HepG2 (cell line): ENCODE measurements at regions not wholly inside any gene's neighbourhood (a gene's known extent, or its start where the extent isn't known, plus 50 kb on each side); places are given as distances from the start of the nearest gene placed in this dataset.

ENCODE experiments used
- EZH2 ChIP-seq: conservative IDR thresholded peaks from 2 replicates; pipeline ENCODE4 v1.6.1; 2012; ENCODE audit warnings: mild to moderate bottlenecking, low read depth, low read length, moderate library complexity
- NFAT5 ChIP-seq: sonication (generic); formaldehyde crosslinking; IDR thresholded peaks from 2 replicates; pipeline ENCODE4 v1.4.0; 2020; ENCODE audit warnings: missing genetic modification reagents
- NR2F6 ChIP-seq, 2 experiments: IDR thresholded peaks; 2 replicates each; pipeline ENCODE4 v1.6.1; 2016; ENCODE audit warnings: antibody characterized with exemption in 1 of 2, mild to moderate bottlenecking in 1 of 2
- RBAK ChIP-seq: sonication (generic); formaldehyde crosslinking; IDR thresholded peaks from 2 replicates; pipeline ENCODE4 v1.5.1; 2020; ENCODE audit warnings: mild to moderate bottlenecking, missing genetic modification reagents
- TF ChIP-seq, protein P1 (sequence below): sonication (generic); formaldehyde crosslinking; IDR thresholded peaks from 2 replicates; pipeline ENCODE4 v1.8.0; 2022; ENCODE audit warnings: mild to moderate bottlenecking, missing genetic modification reagents, borderline replicate concordance
- TF ChIP-seq, protein P2 (sequence below): sonication (generic); formaldehyde crosslinking; conservative IDR thresholded peaks from 2 replicates; pipeline ENCODE4 v1.8.0; 2022; ENCODE audit warnings: low read depth, missing genetic modification reagents

DNA sequence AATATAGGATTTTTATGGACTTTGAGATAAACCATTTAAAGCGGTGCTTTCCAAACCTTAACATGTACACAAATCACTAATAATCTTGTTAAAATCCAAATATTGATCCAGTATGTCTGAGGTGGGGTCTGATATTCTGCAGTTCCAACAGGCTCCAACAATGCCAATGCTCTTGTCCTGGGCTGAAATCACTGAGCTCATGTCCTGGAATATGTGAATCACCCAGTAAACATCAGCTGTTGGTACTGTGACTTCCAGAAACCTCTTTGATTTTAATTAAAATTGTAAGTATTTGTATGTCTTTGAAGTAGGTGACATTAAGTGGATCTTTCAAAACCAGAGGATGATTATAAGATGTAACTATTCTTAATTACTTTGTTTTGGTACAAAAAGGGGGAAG is 52.8 kb upstream of the CAST start (continued):
- TF ChIP-seq NFAT5 (no peak), RBAK (CRISPR knock-in tag) (no peak), NR2F6 (IDR thresholded peaks at IDR 0.05) (no peak), NR2F6 (CRISPR knock-in tag; IDR thresholded peaks at IDR 0.05) (no peak), EZH2 (no peak)
- TF ChIP-seq, protein P1, sequence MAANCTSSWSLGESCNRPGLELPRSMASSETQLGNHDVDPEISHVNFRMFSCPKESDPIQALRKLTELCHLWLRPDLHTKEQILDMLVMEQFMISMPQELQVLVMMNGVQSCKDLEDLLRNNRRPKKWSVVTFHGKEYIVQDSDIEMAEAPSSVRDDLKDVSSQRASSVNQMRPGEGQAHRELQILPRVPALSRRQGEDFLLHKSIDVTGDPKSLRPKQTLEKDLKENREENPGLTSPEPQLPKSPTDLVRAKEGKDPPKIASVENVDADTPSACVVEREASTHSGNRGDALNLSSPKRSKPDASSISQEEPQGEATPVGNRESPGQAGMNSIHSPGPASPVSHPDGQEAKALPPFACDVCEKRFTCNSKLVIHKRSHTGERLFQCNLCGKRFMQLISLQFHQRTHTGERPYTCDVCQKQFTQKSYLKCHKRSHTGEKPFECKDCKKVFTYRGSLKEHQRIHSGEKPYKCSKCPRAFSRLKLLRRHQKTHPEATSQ (CRISPR knock-in tag), result no peak
- TF ChIP-seq, protein P2, sequence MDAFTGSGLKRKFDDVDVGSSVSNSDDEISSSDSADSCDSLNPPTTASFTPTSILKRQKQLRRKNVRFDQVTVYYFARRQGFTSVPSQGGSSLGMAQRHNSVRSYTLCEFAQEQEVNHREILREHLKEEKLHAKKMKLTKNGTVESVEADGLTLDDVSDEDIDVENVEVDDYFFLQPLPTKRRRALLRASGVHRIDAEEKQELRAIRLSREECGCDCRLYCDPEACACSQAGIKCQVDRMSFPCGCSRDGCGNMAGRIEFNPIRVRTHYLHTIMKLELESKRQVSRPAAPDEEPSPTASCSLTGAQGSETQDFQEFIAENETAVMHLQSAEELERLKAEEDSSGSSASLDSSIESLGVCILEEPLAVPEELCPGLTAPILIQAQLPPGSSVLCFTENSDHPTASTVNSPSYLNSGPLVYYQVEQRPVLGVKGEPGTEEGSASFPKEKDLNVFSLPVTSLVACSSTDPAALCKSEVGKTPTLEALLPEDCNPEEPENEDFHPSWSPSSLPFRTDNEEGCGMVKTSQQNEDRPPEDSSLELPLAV (CRISPR knock-in tag), result no peak
